ENCODE measurements at regions not wholly inside any gene's neighbourhood (a gene's known extent, or its start where the extent isn't known, plus 50 kb on each side); places are given as distances from the start of the nearest gene placed in this dataset.

DNA sequence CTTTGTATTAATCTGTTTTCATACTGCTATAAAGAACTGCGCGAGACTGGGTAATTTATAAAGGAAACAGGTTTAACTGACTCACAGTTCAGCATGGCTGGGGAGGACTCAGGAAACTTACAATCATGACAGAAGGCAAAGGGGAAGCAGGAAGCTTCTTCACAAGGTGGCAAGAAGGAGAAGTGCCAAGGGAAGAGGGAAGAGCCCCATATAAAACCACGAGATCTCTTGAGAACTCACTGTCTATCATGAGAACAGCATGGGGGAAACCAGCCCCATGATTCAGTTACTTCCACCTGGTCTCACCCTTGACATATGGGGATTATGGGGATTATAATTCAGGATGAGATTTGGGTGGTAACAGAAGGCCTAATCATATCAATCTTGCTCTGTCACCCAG is 60.9 kb upstream of the CHD1 start:
- BruUV-seq (replicated peaks): no TSS peak
- no peak overlapping the region for H3K4me2 ChIP-seq (ENCODE audit: low read length)
- ATAC-seq: no peak
- no peaks in the 10 kb centered on the region for H3K36me3 ChIP-seq (ENCODE audit: control insufficient read depth in 1 of 2, insufficient read depth in 2 of 2, low read length in 2 of 2)
- ChIA-PET CTCF (no interaction called here), RAD21 (ENCODE audit: low non-redundant PET in 1 of 2, low total read pairs in 2 of 2, uncharacterized antibody in 2 of 2, unreplicated experiment in 2 of 2) (no interaction called here), POLR2A (no interaction called here)
- H2AFZ ChIP-seq (ENCODE audit: low read depth, low read length, poor library complexity, severe bottlenecking): no peak overlapping the region
- H3K9me3 ChIP-seq (ENCODE audit: control insufficient read depth in 1 of 2, insufficient read depth in 1 of 2, low read depth in 1 of 2, low read length in 2 of 2): no peaks in the 10 kb centered on the region
- intact Hi-C loops (cut with micrococcal nuclease): no loop called here
- DNase-seq (ENCODE audit: low read depth, low spot score): no peak
- no peak overlapping the region for H3K9ac ChIP-seq (ENCODE audit: low read length)
- H3K27me3 ChIP-seq (ENCODE audit: insufficient read depth, low read length): no peaks in the 10 kb centered on the region
- H3K79me2 ChIP-seq (ENCODE audit: insufficient read depth, low read length): no peaks in the 10 kb centered on the region
- H3K27ac ChIP-seq (ENCODE audit: low read depth, low read length): no peak overlapping the region
- no peaks in the 10 kb centered on the region for H3K4me1 ChIP-seq (ENCODE audit: control insufficient read depth in 1 of 2, insufficient read depth in 2 of 2, low read length in 2 of 2)
- no peak overlapping the region for H3K4me3 ChIP-seq (replicated peaks in 1 of 2; ENCODE audit: low read depth in 1 of 2, low read length in 2 of 2)
- TF ChIP-seq EGR1 (IDR thresholded peaks at IDR 0.05; ENCODE audit: low read depth): no peak
- TF ChIP-seq RAD21 (IDR thresholded peaks at IDR 0.05; ENCODE audit: low read depth): no peak
- no peak for TF ChIP-seq CEBPB (IDR thresholded peaks at IDR 0.05; ENCODE audit: low read depth)
- no peaks in the 10 kb centered on the region for H3K9me2 ChIP-seq (ENCODE audit: insufficient read depth)
- H4K20me1 ChIP-seq (ENCODE audit: insufficient read depth): no peaks in the 10 kb centered on the region

DNA sequence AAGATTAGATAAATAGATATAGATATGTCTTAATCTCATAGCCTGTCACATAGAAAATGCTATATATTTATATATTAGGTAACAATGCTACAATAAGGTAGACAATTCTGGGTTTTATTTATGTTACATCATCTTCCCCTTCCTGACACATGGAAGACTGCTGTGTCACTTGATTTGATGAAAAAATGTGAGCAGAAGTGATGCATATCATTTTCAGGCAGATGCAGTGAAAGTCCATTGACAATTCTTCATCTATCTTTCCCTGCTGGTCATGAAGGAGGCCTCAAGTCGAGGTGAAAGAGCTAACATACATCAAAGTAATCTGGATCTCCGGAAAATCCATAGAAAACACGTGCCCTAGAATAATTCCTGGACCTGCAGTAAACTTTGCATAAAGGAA is 57.8 kb upstream of the CHD1 start:
- ATAC-seq (no peak), DNase-seq (ENCODE audit: low read depth, low spot score) (no peak)
- intact Hi-C loops (cut with micrococcal nuclease): no loop called here
- TF ChIP-seq FOSL1 (IDR thresholded peaks at IDR 0.05; ENCODE audit: low read depth) (no peak), SP1 (IDR thresholded peaks at IDR 0.05; ENCODE audit: low read depth) (no peak), ELF1 (IDR thresholded peaks at IDR 0.05; ENCODE audit: borderline replicate concordance, low read depth) (no peak), POLR2A (IDR thresholded peaks at IDR 0.05; ENCODE audit: borderline replicate concordance, extremely low read depth, insufficient read depth, insufficient read length) (no peak), ZFX (IDR thresholded peaks at IDR 0.05) (no peak), CBX3 (IDR thresholded peaks at IDR 0.05; ENCODE audit: low read depth) (no peak), EZH2 (IDR thresholded peaks at IDR 0.05) (no peak)
- no peak overlapping the region for H3K4me3 ChIP-seq (replicated peaks in 1 of 2; ENCODE audit: low read depth in 1 of 2, low read length in 2 of 2)
- no peak overlapping the region for H2AFZ ChIP-seq (ENCODE audit: low read depth, low read length, poor library complexity, severe bottlenecking)
- RAD21 ChIA-PET (ENCODE audit: low non-redundant PET in 1 of 2, low total read pairs in 2 of 2, uncharacterized antibody in 2 of 2, unreplicated experiment in 2 of 2): interaction anchor here in 1 of 2 experiments (0.6 kb wide), 1 partner anchor 9 kb away, joined by 3 read pairs; no protein-coding TSS in a partner anchor
- no peak overlapping the region for H3K9ac ChIP-seq (ENCODE audit: low read length)
- no peaks in the 10 kb centered on the region for H3K4me1 ChIP-seq (ENCODE audit: control insufficient read depth in 1 of 2, insufficient read depth in 2 of 2, low read length in 2 of 2)
- no peak overlapping the region for H3K4me2 ChIP-seq (ENCODE audit: low read length)
- no peaks in the 10 kb centered on the region for H3K79me2 ChIP-seq (ENCODE audit: insufficient read depth, low read length)
- no peaks in the 10 kb centered on the region for H4K20me1 ChIP-seq (ENCODE audit: insufficient read depth)
- H3K9me2 ChIP-seq (ENCODE audit: insufficient read depth): no peaks in the 10 kb centered on the region
- H3K27ac ChIP-seq (ENCODE audit: low read depth, low read length): no peak overlapping the region
- H3K9me3 ChIP-seq (ENCODE audit: control insufficient read depth in 1 of 2, insufficient read depth in 1 of 2, low read depth in 1 of 2, low read length in 2 of 2): no peaks in the 10 kb centered on the region
- BruUV-seq (replicated peaks): no TSS peak
- H3K36me3 ChIP-seq (ENCODE audit: control insufficient read depth in 1 of 2, insufficient read depth in 2 of 2, low read length in 2 of 2): no peaks in the 10 kb centered on the region
- CTCF ChIA-PET: no interaction called here
- no peaks in the 10 kb centered on the region for H3K27me3 ChIP-seq (ENCODE audit: insufficient read depth, low read length)
- POLR2A ChIA-PET: no interaction called here
